Smooth muscle cell (in vitro differentiated cells): ENCODE measurements at regions not wholly inside any gene's neighbourhood (a gene's known extent, or its start where the extent isn't known, plus 50 kb on each side); places are given as distances from the start of the nearest gene placed in this dataset.

Experiments
- DNase-seq: peaks from one replicate; lab custom pipeline; 2025; ENCODE audit not compliant: unreplicated experiment; lab: John Stamatoyannopoulos, UW
- H2AFZ ChIP-seq: fragments of 200-600 bp; sonication (generic); 2 replicates; pipeline ENCODE4 v1.6.0; 2016; ENCODE audit warnings: antibody characterized with exemption, low read depth, mild to moderate bottlenecking
- H3F3A ChIP-seq: fragments of 200-600 bp; sonication (generic); 2 replicates; pipeline ENCODE4 v1.6.0; 2017; ENCODE audit warnings: antibody characterized with exemption, low read depth
- H3K27ac ChIP-seq: fragments of 200-600 bp; sonication (generic); 2 replicates; pipeline ENCODE4 v1.5.1; 2016; ENCODE audit warnings: low read depth, mild to moderate bottlenecking
- H3K27me3 ChIP-seq: fragments of 200-600 bp; sonication (generic); 2 replicates; pipeline ENCODE4 v1.6.1; 2016; ENCODE audit warnings: low read depth, mild to moderate bottlenecking
- H3K36me3 ChIP-seq: fragments of 200-600 bp; sonication (generic); 2 replicates; pipeline ENCODE4 v1.5.1; 2016; ENCODE audit warnings: low read depth
- H3K4me1 ChIP-seq: fragments of 200-600 bp; sonication (generic); 2 replicates; pipeline ENCODE4 v1.5.1; 2016; ENCODE audit warnings: low read depth
- H3K4me2 ChIP-seq: fragments of 200-600 bp; sonication (generic); 2 replicates; pipeline ENCODE4 v1.6.0; 2016; ENCODE audit warnings: mild to moderate bottlenecking
- H3K4me3 ChIP-seq: fragments of 200-600 bp; sonication (generic); 2 replicates; pipeline ENCODE4 v1.5.1; 2016; ENCODE audit warnings: mild to moderate bottlenecking
- H3K79me2 ChIP-seq: fragments of 200-600 bp; sonication (generic); 2 replicates; pipeline ENCODE4 v1.6.0; 2016; ENCODE audit warnings: low read depth, mild to moderate bottlenecking
- H3K9ac ChIP-seq: fragments of 200-600 bp; sonication (generic); 2 replicates; pipeline ENCODE4 v1.6.0; 2016; ENCODE audit warnings: low read depth
- H3K9me3 ChIP-seq: fragments of 200-600 bp; sonication (generic); replicated peaks from 2 replicates; pipeline ENCODE4 v1.5.1; 2016; ENCODE audit warnings: low read depth
- H4K20me1 ChIP-seq: fragments of 200-600 bp; sonication (generic); 2 replicates; pipeline ENCODE4 v1.6.0; 2016; ENCODE audit warnings: low read depth
- CTCF ChIP-seq: fragments of 200-600 bp; sonication (generic); IDR thresholded peaks from 2 replicates; pipeline ENCODE4 v1.5.1; 2017; ENCODE audit warnings: borderline replicate concordance, mild to moderate bottlenecking, antibody characterized with exemption; ENCODE audit not compliant: insufficient read depth, poor library complexity, severe bottlenecking
- WGBS: methylation state at CpG from one replicate; pipeline ENCODE4 v1.1.7; 2016; ENCODE audit warnings: low lambda C conversion rate; 5-methylcytosine and 5-hydroxymethylcytosine counted together

- DNase-seq = no peak
- Histone ChIP-seq H3K4me3 (no peak overlapping the region), H3K4me2 (no peak overlapping the region), H2AFZ (no peak overlapping the region), H3K27ac (no peak overlapping the region), H3K9me3 (no peaks in the 10 kb centered on the region), H3K4me1 (peaks cover 2% of the 10 kb centered on the region), H3F3A (no peaks in the 10 kb centered on the region), H3K27me3 (no peaks in the 10 kb centered on the region), H4K20me1 (no peaks in the 10 kb centered on the region), H3K9ac (no peak overlapping the region), H3K79me2 (no peaks in the 10 kb centered on the region), H3K36me3 (no peaks in the 10 kb centered on the region)
- 84% methylated on average over 3 of the region's 3 CpGs for WGBS
- no peak for TF ChIP-seq CTCF
These were observed 309.4 kb downstream of the BARHL2 start for GRCh38 chr1:90407737-90408136.

- Histone ChIP-seq H3K36me3 (no peaks in the 10 kb centered on the region), H4K20me1 (no peaks in the 10 kb centered on the region), H3K9ac (no peak overlapping the region), H3F3A (no peaks in the 10 kb centered on the region), H3K27me3 (no peaks in the 10 kb centered on the region), H3K27ac (no peak overlapping the region), H3K9me3 (no peaks in the 10 kb centered on the region), H3K4me1 (peaks cover 2% of the 10 kb centered on the region), H3K4me2 (no peak overlapping the region), H3K4me3 (no peak overlapping the region), H2AFZ (no peak overlapping the region), H3K79me2 (no peaks in the 10 kb centered on the region)
- no peak for DNase-seq
- TF ChIP-seq CTCF = no peak
- WGBS = 90% methylated on average over 4 of the region's 4 CpGs
These were observed 311.4 kb downstream of the BARHL2 start for GRCh38 chr1:90405726-90406125.

- TF ChIP-seq CTCF = no peak
- H4K20me1 ChIP-seq = no peaks in the 10 kb centered on the region
- WGBS = 50% methylated on average over 5 of the region's 5 CpGs
- no peak overlapping the region for H2AFZ ChIP-seq
- no peaks in the 10 kb centered on the region for H3K27me3 ChIP-seq
- H3K36me3 ChIP-seq = no peaks in the 10 kb centered on the region
- no peak overlapping the region for H3K4me3 ChIP-seq
- no peak for DNase-seq
- no peaks in the 10 kb centered on the region for H3K79me2 ChIP-seq
- H3K9me3 ChIP-seq = no peaks in the 10 kb centered on the region
- H3K27ac ChIP-seq = peak overlapping the region; percentile 48
- no peak overlapping the region for H3K9ac ChIP-seq
- H3F3A ChIP-seq = no peaks in the 10 kb centered on the region
- peaks cover 2% of the 10 kb centered on the region for H3K4me1 ChIP-seq
- peak overlapping the region; percentile 40 for H3K4me2 ChIP-seq
These were observed 313.9 kb downstream of the BARHL2 start for GRCh38 chr1:90402893-90403849.
